ENCODE measurements at regions not wholly inside any gene's neighbourhood (a gene's known extent, or its start where the extent isn't known, plus 50 kb on each side); places are given as distances from the start of the nearest gene placed in this dataset.

GRCh38 chr14:101102875-101103274 lies 199.4 kb upstream of the RTL1 start:
- peaks cover 3% of the 10 kb centered on the region for H3K9me3 ChIP-seq (ENCODE audit: low read length)
- no peaks in the 10 kb centered on the region for H3K36me3 ChIP-seq (ENCODE audit: insufficient read depth, low read length)
- H3K9ac ChIP-seq (ENCODE audit: low read length): no peak overlapping the region
- H3K27me3 ChIP-seq (ENCODE audit: control insufficient read depth in 1 of 2, insufficient read depth in 2 of 2, low read length in 2 of 2): no peaks in the 10 kb centered on the region
- H3K4me1 ChIP-seq (ENCODE audit: insufficient read depth, low read length): no peaks in the 10 kb centered on the region
- H3K27ac ChIP-seq (ENCODE audit: low read depth, low read length): no peak overlapping the region
- no peak overlapping the region for H3K4me3 ChIP-seq (ENCODE audit: low read depth in 1 of 2, low read length in 2 of 2)

DNA sequence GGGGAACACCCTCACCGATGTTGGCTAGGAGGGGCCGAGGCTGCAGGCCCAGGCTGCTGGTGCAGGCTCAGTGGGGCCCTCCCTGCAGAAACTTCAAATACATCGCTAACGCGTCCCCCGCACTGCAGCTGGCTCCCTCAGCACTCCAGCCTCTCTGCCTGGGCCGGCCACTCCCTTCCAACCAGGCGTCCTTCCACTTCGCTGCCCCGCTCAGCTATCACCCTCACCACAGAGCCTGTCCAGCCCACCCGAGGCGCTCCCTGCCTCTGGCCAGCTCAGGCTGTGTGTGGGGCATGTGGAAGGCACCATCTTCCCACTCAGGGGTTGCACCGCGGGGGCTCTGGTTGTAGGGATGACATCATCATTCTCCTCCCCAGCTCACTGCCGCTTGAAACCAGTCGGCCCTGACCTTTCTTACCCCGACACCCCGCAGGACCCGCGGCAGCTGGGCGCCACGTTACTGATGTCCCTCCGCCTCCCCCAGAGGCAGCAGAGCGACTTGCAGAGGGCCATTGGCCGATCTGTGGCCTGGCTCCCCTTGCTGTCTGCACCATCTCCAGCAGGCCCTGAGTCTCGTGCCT lies 199.9 kb upstream of the RTL1 start:
- Histone ChIP-seq H3K36me3 (ENCODE audit: insufficient read depth, low read length) (no peaks in the 10 kb centered on the region), H3K27ac (ENCODE audit: low read depth, low read length) (no peak overlapping the region), H3K9ac (ENCODE audit: low read length) (no peak overlapping the region), H3K4me1 (ENCODE audit: insufficient read depth, low read length) (no peaks in the 10 kb centered on the region), H3K9me3 (ENCODE audit: low read length) (peaks cover 3% of the 10 kb centered on the region), H3K4me3 (ENCODE audit: low read depth in 1 of 2, low read length in 2 of 2) (no peak overlapping the region), H3K27me3 (ENCODE audit: control insufficient read depth in 1 of 2, insufficient read depth in 2 of 2, low read length in 2 of 2) (no peaks in the 10 kb centered on the region)

- no peaks in the 10 kb centered on the region for H3K4me1 ChIP-seq (ENCODE audit: insufficient read depth, low read length)
- H3K9ac ChIP-seq (ENCODE audit: low read length): no peak overlapping the region
- H3K36me3 ChIP-seq (ENCODE audit: insufficient read depth, low read length): no peaks in the 10 kb centered on the region
- H3K27ac ChIP-seq (ENCODE audit: low read depth, low read length): no peak overlapping the region
- H3K9me3 ChIP-seq (ENCODE audit: low read length): peaks cover 3% of the 10 kb centered on the region
- H3K4me3 ChIP-seq (ENCODE audit: low read depth in 1 of 2, low read length in 2 of 2): no peak overlapping the region
- no peaks in the 10 kb centered on the region for H3K27me3 ChIP-seq (ENCODE audit: control insufficient read depth in 1 of 2, insufficient read depth in 2 of 2, low read length in 2 of 2)
These were observed 201.0 kb upstream of the RTL1 start for GRCh38 chr14:101104485-101104884.

- H3K36me3 ChIP-seq (ENCODE audit: insufficient read depth, low read length): no peaks in the 10 kb centered on the region
- no peaks in the 10 kb centered on the region for H3K4me1 ChIP-seq (ENCODE audit: insufficient read depth, low read length)
- no peaks in the 10 kb centered on the region for H3K27me3 ChIP-seq (ENCODE audit: control insufficient read depth in 1 of 2, insufficient read depth in 2 of 2, low read length in 2 of 2)
- no peak overlapping the region for H3K4me3 ChIP-seq (ENCODE audit: low read depth in 1 of 2, low read length in 2 of 2)
- no peak overlapping the region for H3K27ac ChIP-seq (ENCODE audit: low read depth, low read length)
- H3K9me3 ChIP-seq (ENCODE audit: low read length): peaks cover 3% of the 10 kb centered on the region
- H3K9ac ChIP-seq (ENCODE audit: low read length): no peak overlapping the region
These were observed 201.5 kb upstream of the RTL1 start for GRCh38 chr14:101105045-101105444.

DNA sequence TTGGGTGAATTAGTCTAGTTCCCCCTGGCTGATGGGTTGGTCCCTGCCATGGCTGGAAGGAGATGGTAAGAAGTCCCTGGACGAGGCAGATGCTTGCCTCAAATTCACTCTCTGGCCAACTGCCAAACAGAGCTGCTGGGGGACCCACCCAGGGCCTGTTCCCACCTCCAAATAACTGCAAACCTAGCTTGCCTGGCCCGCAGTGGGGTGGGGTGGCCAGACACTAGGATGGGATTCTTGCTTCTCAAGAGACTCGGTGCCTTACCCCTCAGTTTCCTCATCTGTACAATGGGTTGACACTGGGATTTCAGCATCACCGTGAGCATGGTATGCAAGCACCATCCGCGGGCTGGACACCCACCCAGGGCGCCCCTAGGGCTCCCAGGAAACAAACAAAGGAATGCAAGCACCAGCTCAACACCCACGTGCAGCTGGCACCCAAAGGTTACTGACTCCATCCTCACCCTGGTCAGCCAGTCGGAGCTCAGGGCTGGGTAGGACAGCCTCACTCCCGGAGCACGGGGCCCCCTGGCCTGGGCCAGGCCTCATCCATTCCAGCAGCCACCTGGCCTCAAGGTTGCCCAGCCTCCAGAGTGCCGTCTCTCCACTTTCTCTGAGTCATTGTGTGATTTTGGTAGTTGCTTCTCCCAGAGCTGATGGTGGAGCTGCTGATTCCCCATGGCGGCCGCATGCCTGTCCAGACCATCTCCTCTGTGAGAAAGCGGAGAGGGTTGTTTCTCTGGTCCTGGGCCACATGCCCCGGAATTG lies 205.2 kb upstream of the RTL1 start:
- no peak overlapping the region for H3K4me3 ChIP-seq (ENCODE audit: low read depth in 1 of 2, low read length in 2 of 2)
- no peaks in the 10 kb centered on the region for H3K27me3 ChIP-seq (ENCODE audit: control insufficient read depth in 1 of 2, insufficient read depth in 2 of 2, low read length in 2 of 2)
- no peaks in the 10 kb centered on the region for H3K4me1 ChIP-seq (ENCODE audit: insufficient read depth, low read length)
- no peak overlapping the region for H3K27ac ChIP-seq (ENCODE audit: low read depth, low read length)
- H3K36me3 ChIP-seq (ENCODE audit: insufficient read depth, low read length): no peaks in the 10 kb centered on the region
- H3K9me3 ChIP-seq (ENCODE audit: low read length): no peaks in the 10 kb centered on the region
- no peak overlapping the region for H3K9ac ChIP-seq (ENCODE audit: low read length)

- Histone ChIP-seq H3K9me3 (ENCODE audit: low read length) (no peaks in the 10 kb centered on the region), H3K4me1 (ENCODE audit: insufficient read depth, low read length) (no peaks in the 10 kb centered on the region), H3K9ac (ENCODE audit: low read length) (no peak overlapping the region), H3K4me3 (ENCODE audit: low read depth in 1 of 2, low read length in 2 of 2) (no peak overlapping the region), H3K36me3 (ENCODE audit: insufficient read depth, low read length) (no peaks in the 10 kb centered on the region), H3K27me3 (ENCODE audit: control insufficient read depth in 1 of 2, insufficient read depth in 2 of 2, low read length in 2 of 2) (no peaks in the 10 kb centered on the region), H3K27ac (ENCODE audit: low read depth, low read length) (no peak overlapping the region)
These were observed 205.8 kb upstream of the RTL1 start for GRCh38 chr14:101109347-101109638.

GRCh38 chr14:101109981-101110728 lies 206.6 kb upstream of the RTL1 start:
- Histone ChIP-seq H3K4me1 (ENCODE audit: insufficient read depth, low read length) (no peaks in the 10 kb centered on the region), H3K9ac (ENCODE audit: low read length) (no peak overlapping the region), H3K36me3 (ENCODE audit: insufficient read depth, low read length) (no peaks in the 10 kb centered on the region), H3K27me3 (ENCODE audit: control insufficient read depth in 1 of 2, insufficient read depth in 2 of 2, low read length in 2 of 2) (no peaks in the 10 kb centered on the region), H3K27ac (ENCODE audit: low read depth, low read length) (no peak overlapping the region), H3K9me3 (ENCODE audit: low read length) (no peaks in the 10 kb centered on the region), H3K4me3 (ENCODE audit: low read depth in 1 of 2, low read length in 2 of 2) (no peak overlapping the region)

DNA sequence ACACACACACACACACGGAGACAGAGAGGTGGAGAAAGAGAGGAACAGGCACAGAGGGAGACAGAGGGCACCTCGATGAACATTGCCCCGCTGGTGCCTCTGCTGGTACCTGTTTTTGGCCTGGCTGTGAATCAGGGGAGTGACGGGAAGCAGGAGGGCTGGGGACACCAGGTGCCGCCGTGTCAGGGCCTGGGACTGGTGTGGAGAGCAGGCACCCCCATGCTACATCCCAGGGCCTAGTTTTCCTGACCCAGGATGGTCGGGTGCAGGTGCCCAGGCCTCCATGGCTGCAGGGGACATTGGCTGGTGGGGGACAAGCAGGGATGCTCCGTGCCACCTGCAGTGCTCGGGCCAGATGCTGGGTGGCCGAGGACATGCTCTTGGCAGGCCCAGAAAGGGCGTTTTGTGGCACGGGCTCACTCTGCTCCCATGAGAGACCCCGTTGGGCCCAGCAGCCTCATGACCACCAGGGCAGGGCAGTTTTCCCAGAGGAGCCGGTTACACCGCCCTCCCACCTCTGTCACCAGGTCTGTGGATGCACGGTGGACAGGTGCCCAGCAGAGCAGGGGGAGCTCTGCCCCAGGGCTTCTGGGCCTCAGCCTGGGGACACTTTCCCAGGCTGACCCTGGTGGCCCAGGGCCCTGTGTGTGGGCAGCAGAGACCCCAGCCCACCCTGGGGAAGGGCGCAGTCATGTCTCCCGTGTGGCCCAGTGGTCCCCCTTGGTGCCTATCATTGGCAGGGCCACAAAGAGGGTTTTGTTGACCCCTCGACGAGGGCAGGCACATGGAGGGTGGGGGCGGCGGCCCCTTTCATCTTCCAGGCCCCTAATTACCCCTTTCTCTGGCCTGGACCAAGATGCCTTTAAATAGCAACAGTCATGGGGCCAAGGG lies 207.5 kb upstream of the RTL1 start:
- H3K27me3 ChIP-seq (ENCODE audit: control insufficient read depth in 1 of 2, insufficient read depth in 2 of 2, low read length in 2 of 2): no peaks in the 10 kb centered on the region
- no peak overlapping the region for H3K27ac ChIP-seq (ENCODE audit: low read depth, low read length)
- no peak overlapping the region for H3K9ac ChIP-seq (ENCODE audit: low read length)
- no peaks in the 10 kb centered on the region for H3K4me1 ChIP-seq (ENCODE audit: insufficient read depth, low read length)
- H3K9me3 ChIP-seq (ENCODE audit: low read length): no peaks in the 10 kb centered on the region
- H3K4me3 ChIP-seq (ENCODE audit: low read depth in 1 of 2, low read length in 2 of 2): no peak overlapping the region
- H3K36me3 ChIP-seq (ENCODE audit: insufficient read depth, low read length): no peaks in the 10 kb centered on the region

DNA sequence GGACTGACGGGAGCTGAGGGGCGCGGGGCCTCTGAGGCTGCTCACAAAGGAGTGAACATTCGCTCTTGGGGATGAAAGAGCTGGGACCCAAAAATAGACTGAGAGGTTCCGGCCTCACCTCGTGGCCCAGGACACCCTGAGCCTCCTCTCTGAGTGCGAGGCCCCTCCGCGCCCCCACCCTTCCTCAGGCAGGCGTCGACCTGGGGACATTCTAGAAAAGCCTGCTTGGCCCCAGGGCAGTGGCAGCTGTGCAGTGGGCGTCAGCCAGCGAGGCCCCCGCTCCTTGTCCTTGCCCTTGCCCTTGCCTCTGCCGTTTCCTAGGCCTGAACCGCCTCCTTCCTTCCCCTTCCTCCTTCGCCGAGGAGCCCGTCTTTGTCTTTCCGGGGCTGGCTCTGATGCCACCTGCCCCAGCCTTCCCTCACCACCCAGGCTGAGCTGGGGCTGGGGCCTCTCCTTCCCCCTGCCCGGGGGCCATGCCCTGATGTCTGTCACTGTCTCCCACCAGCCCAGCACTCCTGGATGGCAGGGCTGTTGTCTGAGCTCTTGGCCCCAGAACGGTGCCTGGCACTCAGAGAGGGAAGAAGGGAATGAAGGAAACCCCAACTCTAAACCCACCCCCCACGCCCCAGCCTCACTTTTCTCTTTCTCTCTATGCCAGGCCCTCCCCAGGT lies 208.2 kb upstream of the RTL1 start:
- Histone ChIP-seq H3K9ac (ENCODE audit: low read length) (no peak overlapping the region), H3K4me1 (ENCODE audit: insufficient read depth, low read length) (no peaks in the 10 kb centered on the region), H3K27me3 (ENCODE audit: control insufficient read depth in 1 of 2, insufficient read depth in 2 of 2, low read length in 2 of 2) (no peaks in the 10 kb centered on the region), H3K27ac (ENCODE audit: low read depth, low read length) (no peak overlapping the region), H3K36me3 (ENCODE audit: insufficient read depth, low read length) (no peaks in the 10 kb centered on the region), H3K9me3 (ENCODE audit: low read length) (no peaks in the 10 kb centered on the region), H3K4me3 (ENCODE audit: low read depth in 1 of 2, low read length in 2 of 2) (no peak overlapping the region)

DNA sequence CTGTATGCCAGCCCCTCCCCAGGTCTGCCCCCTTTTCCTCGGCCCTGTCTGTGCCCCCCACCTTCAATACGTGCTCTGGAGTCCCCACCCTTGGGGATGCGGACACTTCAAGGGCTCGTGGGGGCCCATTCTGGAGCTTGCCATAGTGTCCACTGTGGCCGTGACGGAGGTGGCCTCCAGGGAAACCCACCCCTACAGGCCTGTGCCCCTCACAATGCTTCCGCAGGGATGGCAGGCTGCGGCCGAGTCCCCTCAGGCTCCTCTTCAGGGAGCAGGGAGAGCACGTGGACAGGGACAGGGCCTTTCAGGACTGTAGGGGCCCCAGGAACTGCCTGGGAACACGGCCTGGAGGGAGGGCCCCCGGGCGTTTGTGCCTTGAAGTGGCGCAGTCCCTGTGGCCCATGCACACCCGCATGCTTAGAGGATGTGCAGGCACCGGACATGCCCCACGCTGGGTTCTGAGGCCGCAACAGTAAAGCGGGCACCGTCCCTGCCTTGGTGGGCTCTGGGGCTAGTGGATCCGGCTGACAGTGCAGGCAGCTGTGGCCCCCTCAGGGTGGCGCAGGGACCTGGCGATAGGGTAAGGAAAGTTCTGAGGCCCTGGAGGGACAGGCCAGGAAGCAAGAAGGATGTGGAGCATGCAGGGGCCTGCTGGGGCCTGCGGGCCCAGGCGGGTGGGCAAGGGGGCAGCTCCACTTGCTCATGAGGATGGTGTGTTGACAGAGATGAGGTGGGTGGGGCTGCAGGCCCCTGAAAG lies 209.0 kb upstream of the RTL1 start:
- Histone ChIP-seq H3K9me3 (ENCODE audit: low read length) (no peaks in the 10 kb centered on the region), H3K4me1 (ENCODE audit: insufficient read depth, low read length) (no peaks in the 10 kb centered on the region), H3K27ac (ENCODE audit: low read depth, low read length) (no peak overlapping the region), H3K9ac (ENCODE audit: low read length) (no peak overlapping the region), H3K36me3 (ENCODE audit: insufficient read depth, low read length) (no peaks in the 10 kb centered on the region), H3K27me3 (ENCODE audit: control insufficient read depth in 1 of 2, insufficient read depth in 2 of 2, low read length in 2 of 2) (no peaks in the 10 kb centered on the region), H3K4me3 (ENCODE audit: low read depth in 1 of 2, low read length in 2 of 2) (no peak overlapping the region)
